Suprapubic skin (tissue), 3 donors: ENCODE measurements at regions not wholly inside any gene's neighbourhood (a gene's known extent, or its start where the extent isn't known, plus 50 kb on each side); places are given as distances from the start of the nearest gene placed in this dataset.

Experiments
- CTCF ChIP-seq, 2 donors: fragments of 200-600 bp in 1 of 2; fragments of 450-650 bp in 1 of 2; sonication (generic) in 1 of 2; IDR thresholded peaks; one replicate each; pipeline ENCODE4 v1.5.1; 2016 to 2019; ENCODE audit warnings: antibody characterized with exemption in 2 of 2, mild to moderate bottlenecking in 1 of 2, moderate library complexity in 1 of 2
- EP300 ChIP-seq: sonication (generic); formaldehyde crosslinking; IDR thresholded peaks from one replicate; pipeline ENCODE4 v1.6.1; 2017; ENCODE audit warnings: antibody characterized with exemption
- POLR2A ChIP-seq, 2 donors: fragments of 450-650 bp; IDR thresholded peaks; one replicate each; pipeline ENCODE4 v1.6.1; 2017; ENCODE audit warnings: antibody characterized with exemption in 2 of 2, mild to moderate bottlenecking in 2 of 2, moderate library complexity in 2 of 2

GRCh38 chr13:22931576-22931975 lies 249.2 kb upstream of the SGCG start:
- TF ChIP-seq CTCF (IDR thresholded peaks at IDR 0.05) (no peak), POLR2A (IDR thresholded peaks at IDR 0.05) (no peak), EP300 (no peak)
